ENCODE measurements at regions not wholly inside any gene's neighbourhood (a gene's known extent, or its start where the extent isn't known, plus 50 kb on each side); places are given as distances from the start of the nearest gene placed in this dataset.

- DNase-seq (ENCODE audit: low read depth in 3 of 3): no peak
Measured at GRCh38 chr22:22744412-22745224, 100.2 kb downstream of the GGTLC2 start.

- no peak for DNase-seq (ENCODE audit: low read depth in 3 of 3)
Measured at GRCh38 chr22:22745225-22746060, 101.0 kb downstream of the GGTLC2 start.

GRCh38 chr22:22746061-22746962 lies 101.9 kb downstream of the GGTLC2 start:
- no peak for DNase-seq (ENCODE audit: low read depth in 3 of 3)

GRCh38 chr22:22746963-22747933 lies 102.8 kb downstream of the GGTLC2 start:
- no peak for DNase-seq (ENCODE audit: low read depth in 3 of 3)

- no peak for DNase-seq (ENCODE audit: low read depth in 3 of 3)
Measured at GRCh38 chr22:22748297-22748743, 103.9 kb downstream of the GGTLC2 start.

GRCh38 chr22:22748756-22749155 lies 104.3 kb downstream of the GGTLC2 start:
- no peak for DNase-seq (ENCODE audit: low read depth in 3 of 3)

- DNase-seq (ENCODE audit: low read depth in 3 of 3): no peak
Measured at GRCh38 chr22:22749167-22749758, 104.8 kb downstream of the GGTLC2 start.

- no peak for DNase-seq (ENCODE audit: low read depth in 3 of 3)
Measured at GRCh38 chr22:22750335-22751042, 106.1 kb downstream of the GGTLC2 start.

GRCh38 chr22:22751043-22751603 lies 106.7 kb downstream of the GGTLC2 start:
- DNase-seq (ENCODE audit: low read depth in 3 of 3): no peak

- no peak for DNase-seq (ENCODE audit: low read depth in 3 of 3)
Measured at GRCh38 chr22:22752199-22752555, 107.8 kb downstream of the GGTLC2 start.

GRCh38 chr22:22752556-22753477 lies 108.4 kb downstream of the GGTLC2 start:
- DNase-seq (ENCODE audit: low read depth in 3 of 3): no peak

- DNase-seq (ENCODE audit: low read depth in 3 of 3): peak; percentile 44 to 63 (median 59)
Measured at GRCh38 chr22:22753526-22754267, 109.3 kb downstream of the GGTLC2 start.

- DNase-seq (ENCODE audit: low read depth in 3 of 3): no peak
Measured at GRCh38 chr22:22754268-22754657, 109.8 kb downstream of the GGTLC2 start.

- no peak for DNase-seq (ENCODE audit: low read depth in 3 of 3)
Measured at GRCh38 chr22:22754961-22755777, 110.8 kb downstream of the GGTLC2 start.

GRCh38 chr22:22755778-22756100 lies 111.3 kb downstream of the GGTLC2 start:
- no peak for DNase-seq (ENCODE audit: low read depth in 3 of 3)

GRCh38 chr22:22756109-22756508 lies 111.7 kb downstream of the GGTLC2 start:
- no peak for DNase-seq (ENCODE audit: low read depth in 3 of 3)
